Osteoblast (primary cell): ENCODE measurements at regions not wholly inside any gene's neighbourhood (a gene's known extent, or its start where the extent isn't known, plus 50 kb on each side); places are given as distances from the start of the nearest gene placed in this dataset.

Source experiments
- DNase-seq: peaks from one replicate; pipeline ENCODE4 v3.0.0; 2011; ENCODE audit warnings: low spot score, mixed read lengths; ENCODE audit not compliant: insufficient read length; ENCODE audit errors: missing footprints
- H2AFZ ChIP-seq: 2 replicates; pipeline ENCODE4 v1.6.0; 2011; ENCODE audit warnings: mild to moderate bottlenecking, low read length
- H3K27ac ChIP-seq: 2 replicates; pipeline ENCODE4 v1.5.1; 2011; ENCODE audit warnings: mild to moderate bottlenecking, low read depth, low read length, moderate library complexity
- H3K27me3 ChIP-seq: 2 replicates; pipeline ENCODE4 v1.6.0; 2012; ENCODE audit warnings: mild to moderate bottlenecking, control low read depth, inconsistent platforms, low read length, moderate library complexity; ENCODE audit not compliant: insufficient read depth
- H3K36me3 ChIP-seq: 2 replicates; pipeline ENCODE4 v1.5.1; 2011; ENCODE audit warnings: mild to moderate bottlenecking, low read length, control low read depth, moderate library complexity; ENCODE audit not compliant: insufficient read depth
- H3K4me1 ChIP-seq: 2 replicates; pipeline ENCODE4 v1.5.1; 2011; ENCODE audit warnings: mild to moderate bottlenecking, low read length, control low read depth, moderate library complexity; ENCODE audit not compliant: insufficient read depth
- H3K4me2 ChIP-seq: 2 replicates; pipeline ENCODE4 v1.6.0; 2011; ENCODE audit warnings: mild to moderate bottlenecking, low read length; ENCODE audit not compliant: insufficient read depth
- H3K4me3 ChIP-seq: fragments of 200-600 bp; sonication (generic); 3 replicates; pipeline ENCODE4 v1.5.1; 2012; ENCODE audit warnings: mild to moderate bottlenecking, low read length, inconsistent platforms; ENCODE audit not compliant: insufficient read depth
- H3K79me2 ChIP-seq: 2 replicates; pipeline ENCODE4 v1.6.0; 2012; ENCODE audit warnings: mild to moderate bottlenecking, low read length, control low read depth, inconsistent platforms; ENCODE audit not compliant: insufficient read depth
- H3K9me3 ChIP-seq: 2 replicates; pipeline ENCODE4 v1.5.1; 2011; ENCODE audit warnings: low read depth, low read length, control low read depth
- H4K20me1 ChIP-seq: 2 replicates; pipeline ENCODE4 v1.6.0; 2012; ENCODE audit warnings: mild to moderate bottlenecking, low read length, control low read depth; ENCODE audit not compliant: insufficient read depth
- TF ChIP-seq, protein P1 (sequence below): IDR thresholded peaks from 2 replicates; pipeline ENCODE4 v1.5.1; 2011; ENCODE audit warnings: mild to moderate bottlenecking, low read depth, low read length, moderate library complexity; ENCODE audit errors: extremely low read depth

DNA sequence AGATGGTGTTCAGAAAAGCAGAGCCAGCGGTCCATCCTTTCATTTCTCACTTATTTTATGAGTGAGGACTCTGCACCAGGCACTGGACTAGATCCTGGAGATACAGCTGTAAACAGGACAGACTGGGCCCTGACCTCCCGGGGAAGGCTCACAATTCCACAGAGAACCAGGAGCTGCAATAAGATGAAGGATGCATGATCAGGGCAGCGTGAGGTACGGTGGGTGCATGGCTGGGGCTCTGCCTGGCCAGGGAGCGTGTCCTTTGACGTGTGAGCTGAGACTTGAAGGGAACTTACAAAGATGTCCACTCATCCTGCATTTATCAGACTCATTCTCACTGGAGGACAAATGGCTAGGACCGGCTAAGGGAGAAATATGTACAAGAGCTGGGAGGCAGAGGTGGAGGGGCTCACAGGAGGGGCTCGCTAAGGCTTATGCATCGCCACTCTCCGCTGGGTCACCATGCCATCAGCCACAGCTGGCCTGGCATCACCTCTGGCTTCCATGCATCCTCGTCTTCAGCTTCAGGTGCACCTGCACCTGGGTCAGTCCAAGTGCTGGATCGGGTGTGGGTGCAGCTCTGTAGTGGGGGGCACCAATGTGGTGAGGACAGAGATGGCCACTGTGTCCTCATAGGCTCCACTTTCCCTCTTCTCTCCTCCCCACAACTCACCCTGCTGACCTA lies 213.9 kb downstream of the TOMM20 start:
- H4K20me1 ChIP-seq: no peaks in the 10 kb centered on the region
- H3K27me3 ChIP-seq: no peaks in the 10 kb centered on the region

GRCh38 chr1:234913771-234914170 lies 214.9 kb downstream of the TOMM20 start:
- peaks cover 20% of the 10 kb centered on the region for H3K4me1 ChIP-seq
- H3K36me3 ChIP-seq: no peaks in the 10 kb centered on the region
- no peaks in the 10 kb centered on the region for H3K79me2 ChIP-seq
- no peak overlapping the region for H3K27ac ChIP-seq
- TF ChIP-seq, protein P1, sequence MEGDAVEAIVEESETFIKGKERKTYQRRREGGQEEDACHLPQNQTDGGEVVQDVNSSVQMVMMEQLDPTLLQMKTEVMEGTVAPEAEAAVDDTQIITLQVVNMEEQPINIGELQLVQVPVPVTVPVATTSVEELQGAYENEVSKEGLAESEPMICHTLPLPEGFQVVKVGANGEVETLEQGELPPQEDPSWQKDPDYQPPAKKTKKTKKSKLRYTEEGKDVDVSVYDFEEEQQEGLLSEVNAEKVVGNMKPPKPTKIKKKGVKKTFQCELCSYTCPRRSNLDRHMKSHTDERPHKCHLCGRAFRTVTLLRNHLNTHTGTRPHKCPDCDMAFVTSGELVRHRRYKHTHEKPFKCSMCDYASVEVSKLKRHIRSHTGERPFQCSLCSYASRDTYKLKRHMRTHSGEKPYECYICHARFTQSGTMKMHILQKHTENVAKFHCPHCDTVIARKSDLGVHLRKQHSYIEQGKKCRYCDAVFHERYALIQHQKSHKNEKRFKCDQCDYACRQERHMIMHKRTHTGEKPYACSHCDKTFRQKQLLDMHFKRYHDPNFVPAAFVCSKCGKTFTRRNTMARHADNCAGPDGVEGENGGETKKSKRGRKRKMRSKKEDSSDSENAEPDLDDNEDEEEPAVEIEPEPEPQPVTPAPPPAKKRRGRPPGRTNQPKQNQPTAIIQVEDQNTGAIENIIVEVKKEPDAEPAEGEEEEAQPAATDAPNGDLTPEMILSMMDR: no peak
- H4K20me1 ChIP-seq: no peaks in the 10 kb centered on the region
- H3K27me3 ChIP-seq: no peaks in the 10 kb centered on the region
- H3K4me3 ChIP-seq: no peak overlapping the region
- DNase-seq: no peak
- H2AFZ ChIP-seq: no peak overlapping the region
- H3K4me2 ChIP-seq: no peak overlapping the region
- no peaks in the 10 kb centered on the region for H3K9me3 ChIP-seq

More for the DNA sequence above, 213.9 kb downstream of the TOMM20 start:
- Histone ChIP-seq H3K4me2 (no peak overlapping the region), H2AFZ (no peak overlapping the region), H3K4me1 (peaks cover 29% of the 10 kb centered on the region), H3K4me3 (no peak overlapping the region), H3K27ac (no peak overlapping the region), H3K36me3 (no peaks in the 10 kb centered on the region), H3K9me3 (no peaks in the 10 kb centered on the region), H3K79me2 (no peaks in the 10 kb centered on the region)
- no peak for DNase-seq
- TF ChIP-seq, protein P1: no peak

- Histone ChIP-seq H3K27me3 (no peaks in the 10 kb centered on the region), H3K27ac (peak overlapping the region; percentile 43), H3K4me1 (peaks cover 17% of the 10 kb centered on the region), H4K20me1 (no peaks in the 10 kb centered on the region), H3K79me2 (no peaks in the 10 kb centered on the region), H3K4me3 (no peak overlapping the region), H3K9me3 (no peaks in the 10 kb centered on the region), H3K36me3 (no peaks in the 10 kb centered on the region), H3K4me2 (peak overlapping the region; percentile 20), H2AFZ (peak overlapping the region; percentile 73)
- no peak for DNase-seq
- TF ChIP-seq, protein P1: no peak
Measured at GRCh38 chr1:234913278-234913649, 215.4 kb downstream of the TOMM20 start.

DNA sequence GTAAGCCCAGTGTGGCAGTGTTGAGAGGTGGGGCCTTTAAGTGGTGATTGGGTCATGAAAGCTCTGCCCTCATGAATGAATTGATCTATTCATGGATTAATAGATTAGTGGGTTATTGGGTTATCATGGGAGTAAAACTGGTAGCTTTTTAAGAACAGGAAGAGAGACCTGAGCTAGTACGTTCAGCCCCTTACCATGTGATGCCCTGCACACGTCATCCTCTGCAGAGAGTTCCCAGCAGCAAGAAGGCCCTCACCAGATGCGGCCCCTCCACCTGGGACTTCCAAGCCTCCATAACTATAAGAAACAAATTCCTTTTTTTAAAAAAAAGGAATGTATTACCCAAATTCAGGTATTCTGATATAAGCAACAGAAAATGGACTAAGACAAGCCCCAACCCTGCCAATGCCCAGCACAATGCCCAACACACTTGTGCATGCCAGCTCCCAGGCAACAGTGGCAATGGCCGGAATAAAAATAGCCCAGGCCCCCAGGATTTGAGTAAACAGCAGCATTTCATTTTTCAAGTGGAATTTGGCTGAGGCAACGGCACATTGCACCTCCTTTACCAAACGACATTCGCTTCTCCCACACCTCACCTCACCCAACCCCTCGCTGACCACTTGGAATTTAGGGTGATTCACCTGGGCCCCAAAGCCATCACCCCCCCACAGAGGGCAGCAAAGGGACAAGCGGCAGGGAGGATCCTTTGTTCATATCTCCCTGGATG lies 215.9 kb downstream of the TOMM20 start:
- H3K79me2 ChIP-seq: no peaks in the 10 kb centered on the region
- no peaks in the 10 kb centered on the region for H3K36me3 ChIP-seq
- no peaks in the 10 kb centered on the region for H3K9me3 ChIP-seq
- DNase-seq: no peak
- peak overlapping the region; percentile 20 for H3K4me2 ChIP-seq
- TF ChIP-seq, protein P1: no peak
- H4K20me1 ChIP-seq: no peaks in the 10 kb centered on the region
- no peak overlapping the region for H3K4me3 ChIP-seq
- no peaks in the 10 kb centered on the region for H3K27me3 ChIP-seq
- peaks cover 17% of the 10 kb centered on the region for H3K4me1 ChIP-seq
- peak overlapping the region; percentile 43 for H3K27ac ChIP-seq
- peak overlapping the region; percentile 73 for H2AFZ ChIP-seq
